ENCODE measurements at regions not wholly inside any gene's neighbourhood (a gene's known extent, or its start where the extent isn't known, plus 50 kb on each side); places are given as distances from the start of the nearest gene placed in this dataset.

DNA sequence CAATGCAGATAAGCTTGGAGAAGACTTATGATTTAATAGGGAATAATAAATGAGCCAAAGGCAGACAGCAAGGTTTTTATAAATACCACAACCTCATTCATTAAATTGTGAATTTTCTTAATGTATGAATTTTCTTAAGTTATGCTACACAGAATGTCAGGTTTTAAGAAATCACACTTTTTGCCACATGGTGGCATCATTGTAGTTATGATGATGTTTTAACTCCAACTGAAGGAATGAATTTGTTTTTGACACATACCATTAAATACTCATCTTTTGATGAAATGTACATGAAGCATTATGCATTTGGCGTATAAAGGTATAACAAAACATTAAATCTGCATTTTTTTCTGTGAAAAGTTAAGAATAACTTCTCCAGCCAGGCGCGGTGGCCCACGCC is 524.1 kb upstream of the FBXO33 start:
- no peak for ATAC-seq
- in situ Hi-C loops (cut with HindIII; ENCODE audit: low pct_unique_long_range_greater_than_20kb, low sequenced_read_pairs), result no loop called here
- intact Hi-C loops (cut with micrococcal nuclease; ENCODE audit: unreplicated experiment), result no loop called here
- H3K4me1 ChIP-seq (ENCODE audit: control insufficient read depth, insufficient read depth, low read length), result no peaks in the 10 kb centered on the region
- no peak overlapping the region for H3K27ac ChIP-seq (ENCODE audit: low read length)
- TF ChIP-seq, protein P1, sequence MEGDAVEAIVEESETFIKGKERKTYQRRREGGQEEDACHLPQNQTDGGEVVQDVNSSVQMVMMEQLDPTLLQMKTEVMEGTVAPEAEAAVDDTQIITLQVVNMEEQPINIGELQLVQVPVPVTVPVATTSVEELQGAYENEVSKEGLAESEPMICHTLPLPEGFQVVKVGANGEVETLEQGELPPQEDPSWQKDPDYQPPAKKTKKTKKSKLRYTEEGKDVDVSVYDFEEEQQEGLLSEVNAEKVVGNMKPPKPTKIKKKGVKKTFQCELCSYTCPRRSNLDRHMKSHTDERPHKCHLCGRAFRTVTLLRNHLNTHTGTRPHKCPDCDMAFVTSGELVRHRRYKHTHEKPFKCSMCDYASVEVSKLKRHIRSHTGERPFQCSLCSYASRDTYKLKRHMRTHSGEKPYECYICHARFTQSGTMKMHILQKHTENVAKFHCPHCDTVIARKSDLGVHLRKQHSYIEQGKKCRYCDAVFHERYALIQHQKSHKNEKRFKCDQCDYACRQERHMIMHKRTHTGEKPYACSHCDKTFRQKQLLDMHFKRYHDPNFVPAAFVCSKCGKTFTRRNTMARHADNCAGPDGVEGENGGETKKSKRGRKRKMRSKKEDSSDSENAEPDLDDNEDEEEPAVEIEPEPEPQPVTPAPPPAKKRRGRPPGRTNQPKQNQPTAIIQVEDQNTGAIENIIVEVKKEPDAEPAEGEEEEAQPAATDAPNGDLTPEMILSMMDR (IDR thresholded peaks at IDR 0.05), result no peak
- TF ChIP-seq, protein P2, sequence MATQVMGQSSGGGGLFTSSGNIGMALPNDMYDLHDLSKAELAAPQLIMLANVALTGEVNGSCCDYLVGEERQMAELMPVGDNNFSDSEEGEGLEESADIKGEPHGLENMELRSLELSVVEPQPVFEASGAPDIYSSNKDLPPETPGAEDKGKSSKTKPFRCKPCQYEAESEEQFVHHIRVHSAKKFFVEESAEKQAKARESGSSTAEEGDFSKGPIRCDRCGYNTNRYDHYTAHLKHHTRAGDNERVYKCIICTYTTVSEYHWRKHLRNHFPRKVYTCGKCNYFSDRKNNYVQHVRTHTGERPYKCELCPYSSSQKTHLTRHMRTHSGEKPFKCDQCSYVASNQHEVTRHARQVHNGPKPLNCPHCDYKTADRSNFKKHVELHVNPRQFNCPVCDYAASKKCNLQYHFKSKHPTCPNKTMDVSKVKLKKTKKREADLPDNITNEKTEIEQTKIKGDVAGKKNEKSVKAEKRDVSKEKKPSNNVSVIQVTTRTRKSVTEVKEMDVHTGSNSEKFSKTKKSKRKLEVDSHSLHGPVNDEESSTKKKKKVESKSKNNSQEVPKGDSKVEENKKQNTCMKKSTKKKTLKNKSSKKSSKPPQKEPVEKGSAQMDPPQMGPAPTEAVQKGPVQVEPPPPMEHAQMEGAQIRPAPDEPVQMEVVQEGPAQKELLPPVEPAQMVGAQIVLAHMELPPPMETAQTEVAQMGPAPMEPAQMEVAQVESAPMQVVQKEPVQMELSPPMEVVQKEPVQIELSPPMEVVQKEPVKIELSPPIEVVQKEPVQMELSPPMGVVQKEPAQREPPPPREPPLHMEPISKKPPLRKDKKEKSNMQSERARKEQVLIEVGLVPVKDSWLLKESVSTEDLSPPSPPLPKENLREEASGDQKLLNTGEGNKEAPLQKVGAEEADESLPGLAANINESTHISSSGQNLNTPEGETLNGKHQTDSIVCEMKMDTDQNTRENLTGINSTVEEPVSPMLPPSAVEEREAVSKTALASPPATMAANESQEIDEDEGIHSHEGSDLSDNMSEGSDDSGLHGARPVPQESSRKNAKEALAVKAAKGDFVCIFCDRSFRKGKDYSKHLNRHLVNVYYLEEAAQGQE (IDR thresholded peaks at IDR 0.05; ENCODE audit: insufficient read depth in 1 of 2, low read depth in 2 of 2, low read length in 1 of 2), result no peak
- no peak for TF ChIP-seq POLR2AphosphoS5 (IDR thresholded peaks at IDR 0.05; ENCODE audit: low read depth, low read length)
- TF ChIP-seq TCF7L2 (IDR thresholded peaks at IDR 0.05; ENCODE audit: low read depth, low read length), result no peak
- TF ChIP-seq SIN3A (IDR thresholded peaks at IDR 0.05; ENCODE audit: borderline replicate concordance, insufficient read depth, low read depth, low read length), result no peak
- ChIA-PET POLR2A (no interaction called here), CTCF (no interaction called here)
- no peaks in the 10 kb centered on the region for H3K27me3 ChIP-seq (ENCODE audit: control insufficient read depth, insufficient read depth, low read length)
- no peak overlapping the region for H3K4me3 ChIP-seq (ENCODE audit: low read depth in 2 of 2, low read length in 2 of 2)
- BruUV-seq (replicated peaks), result no TSS peak
- no peak for DNase-seq (ENCODE audit: low read depth, low spot score)
- H3K36me3 ChIP-seq (ENCODE audit: control insufficient read depth, insufficient read depth, low read length), result no peaks in the 10 kb centered on the region
- H3K9me3 ChIP-seq (ENCODE audit: control insufficient read depth, insufficient read depth, low read depth, low read length), result no peaks in the 10 kb centered on the region

DNA sequence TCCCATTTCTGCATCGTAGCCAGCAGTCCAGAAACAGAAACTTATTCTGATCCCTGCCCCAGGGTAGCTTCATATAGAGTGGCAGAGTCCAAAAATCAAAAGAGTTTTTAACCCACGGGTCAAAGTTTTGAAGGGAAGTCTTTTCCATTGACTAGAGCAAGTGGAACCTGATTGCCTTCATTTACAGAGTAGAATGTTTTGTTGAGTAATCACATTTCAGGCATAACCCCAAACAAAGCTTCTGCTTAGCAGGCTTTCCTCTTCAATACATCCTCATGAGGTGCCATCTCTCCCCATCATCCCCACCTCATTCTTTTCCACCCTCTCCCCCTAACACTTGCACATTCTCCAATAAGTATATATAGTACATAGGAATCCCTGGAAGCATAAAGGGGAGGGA is 516.0 kb upstream of the FBXO33 start:
- Histone ChIP-seq H3K4me3 (ENCODE audit: low read depth in 2 of 2, low read length in 2 of 2) (no peak overlapping the region), H3K27ac (ENCODE audit: low read length) (no peak overlapping the region), H3K4me1 (ENCODE audit: control insufficient read depth, insufficient read depth, low read length) (no peaks in the 10 kb centered on the region), H3K36me3 (ENCODE audit: control insufficient read depth, insufficient read depth, low read length) (no peaks in the 10 kb centered on the region), H3K27me3 (ENCODE audit: control insufficient read depth, insufficient read depth, low read length) (no peaks in the 10 kb centered on the region), H3K9me3 (ENCODE audit: control insufficient read depth, insufficient read depth, low read depth, low read length) (no peaks in the 10 kb centered on the region)
- ChIA-PET CTCF (no interaction called here), POLR2A (no interaction called here)
- no peak for ATAC-seq
- intact Hi-C loops (cut with micrococcal nuclease; ENCODE audit: unreplicated experiment) (no loop called here), in situ Hi-C loops (cut with HindIII; ENCODE audit: low pct_unique_long_range_greater_than_20kb, low sequenced_read_pairs) (no loop called here)
- DNase-seq (ENCODE audit: low read depth, low spot score), result no peak
- no TSS peak for BruUV-seq (replicated peaks)
- TF ChIP-seq, protein P1 (IDR thresholded peaks at IDR 0.05), result no peak
- TF ChIP-seq SIN3A (IDR thresholded peaks at IDR 0.05; ENCODE audit: borderline replicate concordance, insufficient read depth, low read depth, low read length) (no peak), TCF7L2 (IDR thresholded peaks at IDR 0.05; ENCODE audit: low read depth, low read length) (no peak), POLR2AphosphoS5 (IDR thresholded peaks at IDR 0.05; ENCODE audit: low read depth, low read length) (no peak)
- TF ChIP-seq, protein P2 (IDR thresholded peaks at IDR 0.05; ENCODE audit: insufficient read depth in 1 of 2, low read depth in 2 of 2, low read length in 1 of 2), result no peak

Data from Panc1 (cell line).